Neural cell (in vitro differentiated cells): ENCODE measurements at regions not wholly inside any gene's neighbourhood (a gene's known extent, or its start where the extent isn't known, plus 50 kb on each side); places are given as distances from the start of the nearest gene placed in this dataset.

Source experiments
- EP300 ChIP-seq: fragments of 450-650 bp; conservative IDR thresholded peaks from 2 replicates; pipeline ENCODE4 v1.6.1; 2014; ENCODE audit warnings: antibody characterized with exemption, mild to moderate bottlenecking, moderate library complexity; ENCODE audit not compliant: poor library complexity, severe bottlenecking
- TF ChIP-seq, protein P1 (sequence below): fragments of 450-650 bp; IDR thresholded peaks from 2 replicates; pipeline ENCODE4 v1.5.1; 2014; ENCODE audit warnings: antibody characterized with exemption, mild to moderate bottlenecking, moderate library complexity; ENCODE audit not compliant: poor library complexity, severe bottlenecking

DNA sequence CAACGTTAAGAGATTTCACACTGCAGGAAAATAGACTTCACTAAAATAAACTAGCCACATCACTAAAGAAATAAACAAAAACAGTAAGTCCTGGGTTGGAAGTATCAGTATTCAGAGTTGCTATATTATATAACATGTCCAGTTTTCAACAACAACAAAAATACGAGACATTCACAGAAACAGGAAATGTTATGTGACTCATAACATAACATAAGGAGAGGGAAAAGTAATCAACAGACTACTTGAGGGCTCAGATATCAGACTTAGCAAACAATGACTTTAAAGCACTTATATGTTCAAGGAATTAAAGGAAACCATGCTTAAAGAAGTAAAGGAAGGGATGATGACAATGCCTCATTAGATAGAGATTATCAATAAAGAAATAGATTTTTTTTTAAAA lies 73.5 kb upstream of the MKLN1 start:
- TF ChIP-seq, protein P1, sequence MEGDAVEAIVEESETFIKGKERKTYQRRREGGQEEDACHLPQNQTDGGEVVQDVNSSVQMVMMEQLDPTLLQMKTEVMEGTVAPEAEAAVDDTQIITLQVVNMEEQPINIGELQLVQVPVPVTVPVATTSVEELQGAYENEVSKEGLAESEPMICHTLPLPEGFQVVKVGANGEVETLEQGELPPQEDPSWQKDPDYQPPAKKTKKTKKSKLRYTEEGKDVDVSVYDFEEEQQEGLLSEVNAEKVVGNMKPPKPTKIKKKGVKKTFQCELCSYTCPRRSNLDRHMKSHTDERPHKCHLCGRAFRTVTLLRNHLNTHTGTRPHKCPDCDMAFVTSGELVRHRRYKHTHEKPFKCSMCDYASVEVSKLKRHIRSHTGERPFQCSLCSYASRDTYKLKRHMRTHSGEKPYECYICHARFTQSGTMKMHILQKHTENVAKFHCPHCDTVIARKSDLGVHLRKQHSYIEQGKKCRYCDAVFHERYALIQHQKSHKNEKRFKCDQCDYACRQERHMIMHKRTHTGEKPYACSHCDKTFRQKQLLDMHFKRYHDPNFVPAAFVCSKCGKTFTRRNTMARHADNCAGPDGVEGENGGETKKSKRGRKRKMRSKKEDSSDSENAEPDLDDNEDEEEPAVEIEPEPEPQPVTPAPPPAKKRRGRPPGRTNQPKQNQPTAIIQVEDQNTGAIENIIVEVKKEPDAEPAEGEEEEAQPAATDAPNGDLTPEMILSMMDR, result no peak
- TF ChIP-seq EP300, result no peak
